GM18519 (cell line): ENCODE measurements at regions not wholly inside any gene's neighbourhood (a gene's known extent, or its start where the extent isn't known, plus 50 kb on each side); places are given as distances from the start of the nearest gene placed in this dataset.
"Not testable (repeated sequence)": the region's sequence is repeated elsewhere in the genome, so short reads cannot be mapped to it uniquely, and the experiment has no call there.

Experiments
- ATAC-seq: cut with Tn5 transposase; IDR thresholded peaks from one replicate; pipeline ENCODE4 v1.9.1; 2021; ENCODE audit warnings: mild to moderate bottlenecking, moderate library complexity; ENCODE audit not compliant: unreplicated experiment, low FRiP score

GRCh38 chr2:215833531-215834162 is 179.7 kb downstream of the MREG start:
- no peak for ATAC-seq

GRCh38 chr2:215832791-215833190 is 180.6 kb downstream of the MREG start:
- ATAC-seq, result no peak

GRCh38 chr2:215831296-215831913 is 181.9 kb downstream of the MREG start:
- peak; percentile 76 for ATAC-seq

GRCh38 chr2:215830304-215830703 is 183.0 kb downstream of the MREG start:
- ATAC-seq, result no peak

GRCh38 chr2:215829261-215829660 is 184.1 kb downstream of the MREG start:
- ATAC-seq, result no peak

GRCh38 chr2:215828528-215829184 is 184.7 kb downstream of the MREG start:
- ATAC-seq, result peak; percentile 73

- no peak for ATAC-seq
Measured at GRCh38 chr2:215826838-215827441, 186.4 kb downstream of the MREG start.

- no peak for ATAC-seq
Measured at GRCh38 chr2:215826376-215826775, 187.0 kb downstream of the MREG start.

GRCh38 chr2:215825707-215826106 is 187.6 kb downstream of the MREG start:
- ATAC-seq, result no peak

- not testable (repeated sequence) for ATAC-seq
Measured at GRCh38 chr2:215821298-215821697, 192.1 kb downstream of the MREG start.

- not testable (repeated sequence) for ATAC-seq
Measured at GRCh38 chr2:215819713-215820112, 193.6 kb downstream of the MREG start.

- ATAC-seq, result no peak
Measured at GRCh38 chr2:215817046-215817445, 196.3 kb downstream of the MREG start.

- no peak for ATAC-seq
Measured at GRCh38 chr2:215816424-215816823, 196.9 kb downstream of the MREG start.

- no peak for ATAC-seq
Measured at GRCh38 chr2:215815960-215816359, 197.4 kb downstream of the MREG start.

- no peak for ATAC-seq
Measured at GRCh38 chr2:215812966-215813365, 200.4 kb downstream of the MREG start.

- ATAC-seq, result peak; percentile 97
Measured at GRCh38 chr2:215811409-215812345, 201.7 kb downstream of the MREG start.

GRCh38 chr2:215811003-215811402 is 202.3 kb downstream of the MREG start:
- no peak for ATAC-seq

- ATAC-seq, result no peak
Measured at GRCh38 chr2:215808996-215809395, 204.4 kb downstream of the MREG start.

GRCh38 chr2:215808194-215808593 is 205.2 kb downstream of the MREG start:
- ATAC-seq, result no peak

- ATAC-seq, result no peak
Measured at GRCh38 chr2:215805493-215805892, 207.9 kb downstream of the MREG start.
